Keratinocyte (primary cell): ENCODE measurements at regions not wholly inside any gene's neighbourhood (a gene's known extent, or its start where the extent isn't known, plus 50 kb on each side); places are given as distances from the start of the nearest gene placed in this dataset.

Experiments used
- CTCF ChIP-seq, 3 experiments: IDR thresholded peaks in 1 of 3; conservative IDR thresholded peaks in 1 of 3; optimal IDR thresholded peaks in 1 of 3; 2 replicates in 2 of 3; 3 replicates in 1 of 3; pipeline versions ENCODE3 to v1.5.1; 2011; ENCODE audit warnings: low read length in 3 of 3, mild to moderate bottlenecking in 3 of 3, moderate library complexity in 2 of 3, control low read depth in 1 of 3, inconsistent platforms in 1 of 3; ENCODE audit not compliant: insufficient read depth in 2 of 3; ENCODE audit errors: extremely low read depth in 1 of 3
- EZH2 ChIP-seq: IDR thresholded peaks from one replicate; pipeline ENCODE4 v1.6.1; 2012; ENCODE audit warnings: inconsistent platforms, mild to moderate bottlenecking, low read length, moderate library complexity

GRCh38 chr2:150690870-150691269, 203.4 kb upstream of the RND3 start:
- TF ChIP-seq CTCF (optimal IDR thresholded peaks at IDR 0.05 in 1 of 3, IDR thresholded peaks at IDR 0.05 in 1 of 3, conservative IDR thresholded peaks at IDR 0.05 in 1 of 3; ENCODE audit: extremely low read depth in 1 of 3, insufficient read depth in 2 of 3, low read length in 3 of 3) (no peak), EZH2 (no peak)
